ENCODE measurements at regions not wholly inside any gene's neighbourhood (a gene's known extent, or its start where the extent isn't known, plus 50 kb on each side); places are given as distances from the start of the nearest gene placed in this dataset.

DNA sequence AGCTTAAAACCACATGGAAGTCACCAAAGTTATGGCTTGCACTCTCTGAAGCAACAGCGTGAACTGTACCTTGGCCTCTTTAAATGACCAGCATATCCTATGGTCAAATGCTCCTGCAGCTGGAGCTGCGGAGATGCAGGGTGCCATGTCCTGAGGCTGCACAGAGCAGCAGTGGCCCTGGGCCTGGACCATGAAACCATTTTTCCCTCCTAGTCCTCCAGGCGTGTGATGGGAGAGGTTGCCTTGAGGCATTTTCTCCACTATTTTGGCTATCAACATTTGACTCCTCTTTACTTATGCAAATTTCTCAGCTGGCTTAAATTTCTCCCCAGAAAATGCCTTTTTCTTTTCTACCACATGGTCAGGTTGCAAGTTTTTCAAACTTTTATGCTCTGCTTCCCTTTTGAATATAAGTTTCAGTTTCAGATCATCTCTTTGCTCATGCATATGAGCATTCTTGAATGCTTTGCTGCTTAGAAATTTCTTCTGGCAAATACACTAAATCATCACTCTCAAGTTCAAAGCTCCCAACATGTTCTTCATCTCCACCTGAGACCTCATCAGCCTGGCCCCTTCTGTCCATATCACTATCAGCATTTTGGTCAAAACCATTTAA lies 82.9 kb upstream of the TMEFF2 start:
- no peak for DNase-seq

DNA sequence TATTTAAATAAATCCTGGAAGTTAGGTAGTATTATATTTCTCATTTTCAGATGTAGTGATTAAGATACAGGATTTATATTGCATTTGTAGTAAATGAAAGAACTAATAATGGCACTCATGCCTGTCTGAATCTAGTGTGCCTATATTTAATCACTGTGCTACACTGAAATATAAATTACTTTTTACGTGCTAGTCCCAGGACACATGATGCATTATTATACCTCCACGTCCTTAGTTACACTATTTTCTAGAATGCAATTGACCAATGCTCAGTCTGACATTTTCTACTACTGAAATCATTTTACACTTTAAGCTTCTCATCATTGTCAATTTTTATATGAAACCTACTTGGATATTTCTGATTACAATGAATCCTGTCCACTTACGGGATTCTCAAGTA lies 80.9 kb upstream of the TMEFF2 start:
- no peak for DNase-seq

- no peak for DNase-seq
Measured at GRCh38 chr2:192267484-192267883, 72.8 kb upstream of the TMEFF2 start.

DNA sequence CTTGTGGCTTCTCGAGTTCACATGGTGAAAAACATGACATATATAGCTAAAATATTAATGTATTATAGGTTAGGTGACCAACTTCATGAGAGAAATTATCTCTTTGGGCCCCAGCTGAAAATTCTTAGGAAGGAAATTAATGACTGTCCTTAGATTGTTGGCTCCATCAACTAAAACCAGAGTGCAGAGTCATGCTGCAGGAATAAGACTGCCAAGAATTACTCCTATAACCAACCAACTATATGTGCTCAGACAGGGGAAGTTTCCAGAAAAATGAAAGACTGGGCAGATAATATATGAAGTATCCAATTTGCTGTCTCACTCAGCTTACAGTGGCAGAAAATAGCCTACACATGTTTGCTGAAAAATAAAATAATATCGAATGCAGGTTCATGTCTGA lies 71.0 kb upstream of the TMEFF2 start:
- DNase-seq = no peak

DNA sequence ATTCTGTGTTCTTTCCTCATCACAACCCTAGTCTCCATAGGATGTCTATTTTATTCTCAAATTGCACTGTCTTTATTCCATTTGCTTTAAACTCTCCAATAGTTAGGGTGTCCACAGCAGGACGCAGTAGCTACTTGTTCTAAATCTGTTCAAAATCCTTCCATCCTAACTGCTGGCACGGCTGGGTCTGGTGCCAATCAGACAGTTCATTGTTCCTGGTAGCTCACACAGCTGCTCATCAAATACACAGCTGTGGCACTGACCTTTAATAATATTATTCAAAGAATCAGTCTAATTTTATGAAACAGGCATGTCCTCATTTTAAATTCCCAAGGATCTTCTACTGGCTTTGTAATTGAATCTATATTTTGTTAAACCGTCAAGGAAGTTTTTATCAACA lies 59.7 kb upstream of the TMEFF2 start:
- no peak for DNase-seq

DNA sequence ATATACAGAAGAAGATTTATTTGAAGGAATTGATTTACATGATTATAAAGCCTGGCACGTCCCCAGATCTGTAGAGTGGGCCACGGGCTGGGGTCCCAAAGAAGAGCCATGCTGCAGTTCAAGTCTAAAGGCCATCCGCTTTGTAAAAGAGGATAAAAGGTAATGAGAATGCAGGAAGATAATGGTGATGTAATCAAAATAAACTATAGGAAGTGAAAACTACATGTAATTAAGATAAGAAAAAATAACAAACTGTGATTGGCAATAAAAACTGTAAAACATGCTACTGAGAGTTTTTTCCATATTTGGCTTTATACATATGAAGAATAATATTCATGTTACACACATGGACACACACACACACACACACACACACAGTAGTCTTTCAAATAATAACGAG lies 59.0 kb upstream of the TMEFF2 start:
- DNase-seq = no peak

- DNase-seq = no peak
Measured at GRCh38 chr2:192250961-192251360, 56.2 kb upstream of the TMEFF2 start.

GRCh38 chr2:192247456-192247855 lies 52.7 kb upstream of the TMEFF2 start:
- DNase-seq = no peak

GRCh38 chr2:192246297-192246696 lies 51.6 kb upstream of the TMEFF2 start:
- no peak for DNase-seq

GRCh38 chr2:192245329-192245728 lies 50.6 kb upstream of the TMEFF2 start:
- DNase-seq = no peak
